NCI-H2227 (cell line): ENCODE measurements at regions not wholly inside any gene's neighbourhood (a gene's known extent, or its start where the extent isn't known, plus 50 kb on each side); places are given as distances from the start of the nearest gene placed in this dataset.
"Not testable (repeated sequence)": the region's sequence is repeated elsewhere in the genome, so short reads cannot be mapped to it uniquely, and the experiment has no call there.

ENCODE experiments used
- DNase-seq: peaks from one replicate; lab custom pipeline; 2025; ENCODE audit not compliant: unreplicated experiment; lab: John Stamatoyannopoulos, UW

DNA sequence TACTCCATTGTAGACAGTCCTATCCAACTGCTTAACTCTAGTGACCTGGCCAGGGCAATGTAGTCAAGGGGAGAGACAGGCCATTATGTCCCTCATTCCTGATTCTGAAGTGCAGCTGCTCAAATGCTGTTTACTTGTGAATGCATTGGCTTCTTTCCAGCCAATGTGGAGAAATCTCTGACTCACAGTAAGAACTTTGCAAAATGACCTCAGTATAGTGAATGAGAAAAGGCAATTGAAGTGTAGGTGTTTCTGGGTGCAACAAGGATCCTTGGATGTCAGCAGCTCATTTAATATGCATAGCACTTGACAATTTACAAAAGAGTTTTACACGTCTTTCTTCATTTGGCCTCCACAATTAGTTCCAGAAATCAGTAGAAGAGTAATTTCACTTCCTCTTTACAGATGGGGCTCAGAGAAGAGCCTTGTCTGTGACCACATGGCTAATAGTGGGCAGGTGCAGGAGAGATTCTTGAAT, 367.2 kb downstream of the OSTF1 start:
- DNase-seq, result no peak

DNA sequence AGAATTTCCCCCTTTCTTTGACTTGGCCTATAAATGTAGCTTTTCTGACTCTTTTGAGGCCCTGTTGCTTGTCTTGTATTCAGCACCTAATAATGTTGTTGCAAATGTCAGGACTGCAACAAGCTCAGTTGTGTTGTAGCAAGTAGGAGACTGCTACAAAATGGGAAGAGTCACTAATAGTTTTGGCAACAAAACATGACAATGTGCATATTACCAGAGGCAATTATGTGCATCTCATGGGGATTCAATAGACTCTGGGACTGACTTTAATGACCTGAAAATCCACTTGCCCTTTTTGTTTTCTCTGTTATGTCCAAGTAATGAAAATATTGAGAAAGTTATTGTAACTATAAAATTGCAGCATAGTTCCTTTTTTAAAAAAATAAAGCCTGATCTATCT, 368.4 kb downstream of the OSTF1 start:
- no peak for DNase-seq

DNA sequence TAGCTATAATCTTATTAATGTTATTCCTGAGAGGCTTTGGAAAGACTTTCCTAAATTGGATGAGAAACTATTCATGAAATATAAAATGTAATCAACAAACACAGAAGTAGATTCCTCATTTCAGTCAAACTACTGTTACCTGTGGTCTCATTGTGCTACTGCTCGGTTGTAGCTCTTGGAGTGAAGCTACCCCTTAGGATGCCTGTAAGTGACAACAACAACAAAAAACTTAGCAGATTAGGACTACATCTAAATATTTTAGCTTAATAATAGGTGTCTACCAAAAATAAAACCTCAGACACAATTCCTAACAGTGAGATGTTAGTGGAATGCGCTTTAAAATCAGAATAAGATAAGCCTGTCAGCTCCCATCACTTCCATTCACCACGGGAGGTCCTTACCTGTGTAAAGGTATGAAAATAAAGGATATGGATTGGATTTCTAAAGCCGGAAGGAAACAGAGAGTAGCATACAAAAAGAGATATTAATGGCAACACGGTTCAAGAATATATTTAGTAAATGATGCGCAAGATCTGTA, 369.2 kb downstream of the OSTF1 start:
- no peak for DNase-seq

DNA sequence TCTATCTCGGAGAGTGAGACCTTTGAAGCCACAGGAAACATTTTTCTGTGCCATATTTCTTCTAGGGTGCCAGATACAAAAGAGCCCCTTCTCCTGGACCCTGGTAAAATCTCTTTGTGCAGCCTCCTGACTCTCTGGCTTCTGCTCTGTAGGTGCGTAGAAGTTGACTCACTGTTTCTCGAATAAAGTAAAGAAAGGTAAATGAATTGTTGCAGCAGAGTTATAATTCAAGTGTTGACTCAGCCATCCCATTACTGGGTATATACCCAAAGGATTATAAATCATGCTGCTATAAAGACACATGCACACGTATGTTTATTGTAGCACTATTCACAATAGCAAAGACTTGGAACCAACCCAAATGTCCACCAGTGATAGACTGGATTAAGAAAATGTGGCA, 371.0 kb downstream of the OSTF1 start:
- DNase-seq, result not testable (repeated sequence)

DNA sequence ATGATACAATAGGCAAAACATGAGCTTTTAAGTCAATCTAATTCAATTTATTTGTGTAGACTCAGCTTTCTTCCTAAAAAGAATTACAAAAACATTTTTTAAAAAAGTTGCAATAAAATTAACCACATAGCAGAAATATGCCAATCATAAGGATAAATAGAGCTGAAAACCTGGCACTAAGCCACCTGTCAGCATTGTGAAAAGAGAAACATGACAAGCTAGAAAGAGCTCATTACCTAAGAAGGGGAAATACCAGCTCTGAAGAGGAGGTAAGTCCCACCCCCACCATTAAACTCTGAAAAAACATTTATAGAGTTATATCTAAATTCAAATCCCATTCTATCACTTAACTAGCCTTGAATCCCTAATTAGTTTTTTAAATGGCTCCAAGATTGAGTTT, 372.9 kb downstream of the OSTF1 start:
- no peak for DNase-seq

DNA sequence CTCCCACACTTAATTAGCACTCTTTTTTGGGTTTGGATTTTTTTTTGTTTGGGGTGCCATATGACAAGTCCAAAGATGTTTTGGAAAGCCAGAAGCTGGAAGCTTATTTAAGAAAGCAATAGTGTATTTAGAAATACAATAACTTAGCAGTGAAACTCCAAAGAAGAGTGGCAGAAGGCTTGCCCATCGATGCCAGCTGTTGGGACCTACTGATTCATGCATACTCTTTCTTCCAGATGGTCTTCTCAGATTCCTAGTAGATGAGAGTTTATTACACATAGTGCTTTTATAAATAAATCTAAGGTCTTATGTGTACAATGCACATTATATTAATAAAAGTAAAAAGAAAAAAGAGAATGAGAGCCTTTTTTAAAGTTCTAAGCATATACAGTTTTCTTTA, 374.6 kb downstream of the OSTF1 start:
- no peak for DNase-seq

DNA sequence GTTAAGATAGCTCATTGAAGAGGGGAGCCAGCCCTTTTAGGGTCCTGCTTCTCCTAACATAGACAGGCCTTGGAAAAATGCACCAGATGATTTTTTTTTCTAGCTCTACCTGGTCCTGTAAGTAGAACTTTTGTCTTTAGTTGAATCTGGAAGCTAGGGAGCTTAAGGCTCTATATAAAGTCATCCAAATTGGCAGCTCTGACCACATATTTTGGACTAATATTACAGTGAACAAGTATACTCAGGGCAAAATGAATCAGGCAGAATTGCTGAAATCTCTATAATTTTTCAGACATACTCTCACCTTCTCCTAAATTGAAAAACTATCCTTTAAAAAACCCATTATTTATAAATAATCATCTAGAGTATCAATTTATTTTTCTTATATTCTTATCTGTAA, 375.6 kb downstream of the OSTF1 start:
- no peak for DNase-seq

DNA sequence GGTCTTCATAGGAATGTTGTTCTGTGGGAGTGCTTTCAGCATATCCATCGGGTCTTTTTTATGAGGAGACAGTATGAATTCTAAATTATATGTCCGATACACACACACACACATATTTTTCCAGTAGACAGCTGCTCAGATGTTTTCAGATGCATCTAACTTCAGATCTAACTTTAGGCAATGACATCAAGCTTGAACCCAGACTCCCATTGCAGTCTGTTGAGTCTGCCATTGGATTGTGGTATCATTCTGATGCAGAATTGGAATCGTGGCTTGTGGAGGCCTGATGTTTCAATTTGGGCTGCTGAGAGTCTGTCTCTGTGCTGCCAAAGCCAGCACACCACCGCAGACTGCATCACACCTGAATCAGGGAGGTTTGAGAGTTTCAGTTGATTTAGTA, 376.4 kb downstream of the OSTF1 start:
- DNase-seq, result no peak

DNA sequence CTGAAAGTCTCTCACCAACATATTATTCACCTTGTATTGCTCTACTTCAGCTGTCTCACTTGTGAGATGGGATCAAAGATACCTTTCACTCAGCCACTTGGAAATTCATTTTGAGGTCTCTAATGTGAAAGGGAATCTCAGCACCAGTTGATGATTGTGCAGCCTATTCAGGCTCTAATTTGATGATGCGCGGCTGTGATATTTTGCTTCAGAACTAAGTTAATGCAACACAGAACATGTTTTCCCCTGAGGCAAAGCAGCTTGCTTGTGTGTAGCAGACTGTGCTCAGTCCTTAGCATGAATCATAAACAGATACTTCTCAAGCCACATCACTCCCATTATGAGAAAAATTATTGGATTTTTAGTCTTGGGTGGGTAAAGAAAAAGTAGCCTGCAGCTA, 378.8 kb downstream of the OSTF1 start:
- no peak for DNase-seq

DNA sequence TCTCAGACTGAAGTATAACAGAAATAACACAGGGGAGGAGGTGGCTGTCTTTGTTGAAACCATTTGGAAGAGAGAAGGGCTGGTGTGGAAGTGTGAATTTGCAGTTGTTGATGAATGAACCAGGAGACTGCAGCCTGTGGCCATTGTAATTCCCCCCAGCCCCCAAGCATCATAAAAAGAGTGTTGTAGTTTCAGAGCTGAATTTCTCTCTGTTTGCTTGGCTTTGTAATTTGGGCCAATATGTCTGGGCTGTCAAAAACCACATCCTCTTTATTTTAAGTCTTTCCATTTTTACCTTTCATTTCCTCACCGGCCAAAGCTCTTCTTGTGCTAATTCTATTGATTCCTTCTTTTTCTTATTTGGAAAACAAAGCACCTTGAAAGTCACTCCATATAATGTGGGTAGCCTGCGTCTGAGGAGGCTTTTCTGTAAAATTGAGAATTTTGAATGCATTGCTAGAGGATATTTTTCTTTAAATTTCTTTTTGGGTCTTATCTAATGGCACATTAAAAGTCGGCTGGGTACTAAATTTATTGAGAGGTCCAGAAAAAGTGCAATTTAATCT, 383.3 kb downstream of the OSTF1 start:
- no peak for DNase-seq

DNA sequence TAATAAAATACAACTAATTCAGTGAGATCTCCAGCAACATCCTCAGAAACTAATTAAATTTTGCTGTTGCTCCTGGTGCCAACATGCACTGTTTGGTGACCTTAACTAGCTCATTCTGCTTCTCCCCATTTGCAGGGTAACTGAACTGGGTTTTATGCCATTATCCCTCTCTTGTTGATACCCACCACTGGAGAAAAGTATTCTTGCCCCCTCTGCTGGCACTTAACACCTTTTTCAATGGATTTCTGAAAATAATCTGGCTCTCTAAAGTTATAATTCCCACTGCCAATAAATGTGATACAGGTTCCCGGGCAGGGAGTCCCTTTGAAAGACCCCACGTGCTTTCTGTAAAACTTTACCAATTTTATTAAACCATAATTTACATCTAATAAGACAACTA, 394.3 kb downstream of the OSTF1 start:
- DNase-seq, result no peak

DNA sequence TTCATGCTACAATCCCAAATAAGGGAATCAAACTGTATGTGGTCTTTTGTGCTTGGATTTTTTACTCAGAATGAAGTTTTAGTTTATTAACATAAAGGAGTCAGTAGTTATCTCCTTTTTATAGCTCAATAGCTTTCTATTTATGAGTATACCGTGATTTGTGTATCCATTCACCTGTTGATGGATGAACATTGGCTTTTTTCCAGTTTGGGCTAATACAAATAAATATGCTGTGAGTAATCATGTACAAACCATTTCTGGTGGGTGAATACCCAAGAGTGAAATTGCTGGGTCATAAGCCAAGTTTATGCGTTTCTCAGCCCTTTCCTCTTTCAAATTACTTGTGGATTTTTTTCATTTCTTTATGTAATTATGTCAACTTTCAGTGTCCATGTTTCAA, 395.3 kb downstream of the OSTF1 start:
- no peak for DNase-seq

DNA sequence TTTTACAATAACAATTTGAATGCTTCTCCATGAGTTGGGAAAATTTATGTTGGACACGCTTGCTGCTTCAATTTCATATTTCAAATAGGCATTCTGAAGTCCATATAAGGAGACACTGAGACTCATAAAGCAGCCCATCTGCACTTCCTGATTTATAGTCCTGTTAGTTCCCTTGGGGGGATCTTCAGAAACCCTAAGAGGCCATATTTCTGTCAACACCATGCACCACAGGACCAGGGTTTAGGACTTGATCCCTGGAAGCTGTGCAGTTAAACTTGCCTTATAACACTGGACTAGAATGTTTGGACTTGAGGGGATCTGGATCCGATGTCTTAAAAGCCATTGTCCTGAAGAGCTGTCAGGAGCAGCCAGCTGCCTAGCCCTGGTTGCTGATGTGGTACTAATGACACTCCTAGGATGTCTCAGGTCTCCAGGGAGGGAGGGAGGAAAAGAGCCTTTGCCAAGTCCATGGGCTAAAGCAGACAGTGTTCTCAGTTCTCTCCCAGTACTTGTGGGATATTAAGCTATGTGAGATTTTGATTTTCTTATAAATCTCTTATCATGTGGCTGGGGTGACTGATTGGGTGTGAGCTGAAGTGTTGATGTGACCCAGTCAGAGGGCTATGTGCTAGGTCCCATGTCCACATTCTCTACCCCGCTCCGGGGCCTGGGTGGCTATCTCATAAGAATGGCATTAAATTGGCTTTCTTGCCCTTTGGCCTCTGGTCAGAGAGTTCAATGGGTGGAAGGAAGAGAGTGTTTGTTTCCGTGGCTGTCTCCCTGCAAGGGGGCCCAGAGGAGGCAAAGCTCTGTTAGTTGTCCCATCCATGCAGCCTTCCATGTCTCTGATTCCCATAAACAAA, 399.8 kb downstream of the OSTF1 start:
- no peak for DNase-seq

DNA sequence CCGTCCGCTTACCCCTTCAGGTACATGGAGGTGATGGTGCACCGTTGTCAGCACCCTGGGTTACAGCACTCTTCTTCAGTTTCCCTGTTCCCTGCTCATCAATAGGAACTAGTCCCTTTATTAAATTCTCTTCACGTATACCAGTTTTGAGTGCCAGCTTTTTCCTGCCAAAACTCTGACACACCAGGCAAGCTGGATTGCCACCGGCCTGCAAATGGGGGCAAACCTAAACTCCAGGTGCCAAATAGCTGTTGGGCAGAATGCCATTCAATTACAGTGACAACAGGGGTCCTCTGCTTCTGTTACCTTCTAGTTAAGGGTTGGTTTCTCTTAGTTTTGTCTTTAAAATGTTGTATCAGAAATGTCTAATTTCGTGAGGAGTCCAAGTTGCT, 400.4 kb downstream of the OSTF1 start:
- DNase-seq, result no peak

DNA sequence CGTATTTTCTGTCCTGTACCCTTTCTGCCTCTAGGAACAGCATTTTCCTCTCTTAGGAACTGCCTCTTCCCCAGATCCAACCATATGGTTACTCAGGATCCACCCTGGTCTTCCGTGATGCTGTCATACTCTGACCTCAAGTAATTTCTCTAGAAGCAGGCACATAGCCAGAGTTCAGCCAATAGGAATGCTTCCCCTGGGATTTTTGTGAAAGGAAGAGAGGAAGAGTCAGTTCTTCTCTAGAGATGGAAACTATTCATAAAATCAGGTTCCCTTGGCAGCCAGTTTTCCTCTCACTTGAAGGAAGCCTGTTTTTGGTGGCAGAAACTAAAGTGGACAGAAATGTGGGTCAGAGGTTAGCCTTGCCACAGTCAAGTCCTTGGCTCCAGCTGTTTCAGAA, 400.1 kb upstream of the PCSK5 start:
- DNase-seq, result no peak

DNA sequence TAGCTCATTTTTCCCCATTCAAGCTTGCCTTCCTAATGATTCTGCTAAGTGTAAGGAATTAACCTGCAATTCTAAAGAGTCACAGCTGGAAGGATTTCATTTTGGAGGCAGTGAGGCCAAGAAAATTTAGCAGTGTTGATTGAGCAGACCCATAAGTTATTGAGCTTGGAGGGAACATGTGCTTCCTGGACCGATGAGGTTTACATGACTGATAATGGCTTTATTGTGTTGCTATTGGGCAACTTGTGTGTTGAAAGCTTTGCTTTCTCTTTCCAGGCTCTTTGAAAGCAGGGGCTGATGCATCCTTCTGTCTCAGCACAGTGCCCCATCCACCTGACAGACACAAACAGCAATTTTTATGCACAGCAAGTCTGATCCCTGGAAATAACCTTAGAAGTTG, 398.9 kb upstream of the PCSK5 start:
- no peak for DNase-seq

DNA sequence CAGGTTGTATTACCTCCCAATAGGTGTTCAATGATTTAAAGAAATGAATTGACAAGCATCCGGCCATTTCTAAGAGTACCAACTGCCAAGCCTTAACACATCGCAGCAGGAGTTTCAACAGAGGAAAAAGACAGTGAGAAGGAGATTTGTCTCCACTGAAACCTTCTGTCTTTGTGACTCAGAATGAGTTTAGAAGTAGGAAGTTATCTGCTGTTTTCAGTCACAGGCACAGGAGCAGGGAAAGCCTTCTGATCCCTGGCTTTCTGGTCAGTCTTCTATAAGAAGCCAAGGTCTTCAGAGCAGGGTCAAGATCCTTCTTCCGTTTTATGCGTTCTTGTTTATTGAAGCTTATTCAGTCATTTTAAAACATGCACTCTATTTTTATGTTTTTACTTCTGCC, 390.7 kb upstream of the PCSK5 start:
- no peak for DNase-seq

DNA sequence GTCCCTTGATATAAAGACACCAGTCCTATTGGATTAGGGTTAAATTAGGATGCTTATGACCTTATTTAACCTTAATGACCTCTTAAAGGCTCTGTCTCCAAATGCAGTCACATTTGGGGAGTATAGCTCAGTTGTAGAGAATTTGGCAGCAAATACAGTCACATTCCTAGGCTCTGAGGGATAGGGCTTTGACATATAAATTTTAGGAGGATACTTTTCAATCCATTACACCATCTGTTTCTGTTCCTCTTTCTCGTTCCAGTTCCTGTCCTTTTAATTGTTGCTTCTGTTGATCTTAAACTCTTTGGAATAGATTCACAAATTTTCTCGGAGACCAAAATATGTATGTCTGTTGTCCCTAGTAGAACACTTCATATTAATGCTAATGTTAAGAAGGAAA, 390.0 kb upstream of the PCSK5 start:
- DNase-seq, result no peak

DNA sequence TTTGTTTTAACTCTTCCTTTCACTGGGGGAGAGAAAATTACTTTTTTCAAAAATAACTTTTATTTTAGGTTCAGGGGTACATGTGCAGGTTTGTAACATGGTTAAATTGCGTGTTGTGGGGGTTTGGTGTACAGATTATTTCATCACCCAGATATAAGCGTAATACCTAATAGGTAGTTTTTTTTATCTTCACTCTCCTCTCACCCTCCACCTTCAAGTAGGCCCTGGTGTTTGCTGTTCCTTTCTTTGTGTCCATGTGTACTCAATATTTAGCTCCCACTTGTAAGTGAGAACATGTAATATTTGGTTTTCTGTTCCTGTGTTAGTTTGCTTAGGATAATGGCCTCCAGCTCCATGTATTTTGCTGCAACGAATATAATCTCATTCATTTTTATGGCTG, 389.5 kb upstream of the PCSK5 start:
- DNase-seq, result not testable (repeated sequence)

DNA sequence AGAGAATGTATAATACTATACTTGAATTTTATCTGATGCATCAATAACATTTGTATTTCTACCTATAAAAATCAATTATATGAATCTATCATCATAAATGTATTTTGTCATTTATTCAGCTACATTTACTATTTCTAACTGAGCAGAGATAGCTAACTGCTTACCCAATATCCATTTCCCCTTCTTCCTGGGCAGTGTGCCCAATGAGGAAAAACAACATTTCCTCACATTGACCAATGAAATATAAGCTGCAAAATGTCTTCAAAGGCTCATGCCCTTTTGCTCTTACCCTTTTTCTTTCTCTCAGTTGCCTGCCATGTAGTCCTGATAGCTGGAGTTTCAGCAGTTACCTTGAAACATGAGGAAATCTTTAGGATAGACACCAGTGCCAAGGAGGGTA, 385.8 kb upstream of the PCSK5 start:
- no peak for DNase-seq

DNA sequence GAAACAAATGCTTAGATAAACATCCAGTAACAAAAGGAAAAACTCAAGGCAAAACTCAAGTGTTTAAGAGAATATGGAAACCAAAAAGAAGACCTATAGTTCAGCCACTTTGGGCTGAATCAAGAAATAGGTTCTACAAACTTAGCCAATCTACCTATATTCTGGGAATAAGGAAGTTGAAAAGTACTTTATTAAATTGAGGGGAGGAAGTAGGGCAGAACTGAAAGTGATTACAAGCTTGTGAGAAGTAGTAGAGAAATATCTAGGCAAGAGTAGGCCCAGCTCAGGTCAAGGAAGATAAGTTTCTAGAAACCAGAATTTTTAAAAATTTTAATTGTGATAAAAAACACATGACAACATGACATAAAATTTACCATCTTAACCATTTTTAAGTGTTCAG, 384.8 kb upstream of the PCSK5 start:
- DNase-seq, result no peak

DNA sequence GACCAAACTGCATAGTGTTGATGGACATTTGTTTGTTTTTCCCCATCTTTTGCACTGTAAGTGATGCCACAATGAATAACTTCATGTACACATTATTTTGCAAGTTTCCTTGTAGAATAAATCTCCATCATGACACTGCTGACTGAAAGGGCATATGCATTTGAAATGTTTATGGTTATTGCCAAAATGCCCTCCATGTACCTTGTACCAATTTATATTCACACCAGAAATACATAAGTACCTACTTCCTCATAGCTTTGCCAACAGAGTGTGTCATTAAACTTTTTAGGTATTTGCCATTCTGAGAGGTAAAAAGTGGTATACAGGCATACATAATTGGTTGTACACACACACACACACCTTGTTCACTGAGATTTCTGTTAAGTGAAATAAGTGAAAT, 361.0 kb upstream of the PCSK5 start:
- no peak for DNase-seq

DNA sequence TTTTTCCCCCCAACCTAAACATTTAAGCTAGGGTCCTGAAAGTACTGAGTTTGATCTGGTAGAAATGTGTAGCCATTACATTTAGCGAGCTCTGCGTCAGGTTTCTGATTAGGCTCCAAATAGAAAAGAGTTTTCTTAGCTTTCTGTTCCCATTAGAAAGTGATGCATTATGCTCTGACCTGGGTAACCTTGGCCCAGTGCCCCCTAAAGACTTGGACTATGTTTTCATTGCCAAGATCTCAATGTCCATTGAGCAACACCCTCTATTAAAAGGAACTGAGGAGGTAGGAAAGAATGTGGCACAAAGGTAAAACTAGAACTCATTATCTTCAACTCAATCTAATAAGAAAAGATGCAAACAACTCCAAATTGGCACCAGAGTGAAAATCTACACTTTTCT, 358.9 kb upstream of the PCSK5 start:
- no peak for DNase-seq
